HG02938 (cell line): ENCODE measurements at regions not wholly inside any gene's neighbourhood (a gene's known extent, or its start where the extent isn't known, plus 50 kb on each side); places are given as distances from the start of the nearest gene placed in this dataset.

Experiments used
- ATAC-seq: cut with Tn5 transposase; IDR thresholded peaks from one replicate; pipeline ENCODE4 v1.9.1; 2021; ENCODE audit warnings: mild to moderate bottlenecking, moderate library complexity; ENCODE audit not compliant: unreplicated experiment

- no peak for ATAC-seq
These were observed 254.3 kb upstream of the TNRC6C start for GRCh38 chr17:77704048-77704815.

- no peak for ATAC-seq
These were observed 251.6 kb upstream of the TNRC6C start for GRCh38 chr17:77706938-77707337.

- ATAC-seq = no peak
These were observed 251.0 kb upstream of the TNRC6C start for GRCh38 chr17:77707546-77707945.

- no peak for ATAC-seq
These were observed 250.5 kb upstream of the TNRC6C start for GRCh38 chr17:77708049-77708448.

- no peak for ATAC-seq
These were observed 249.6 kb upstream of the TNRC6C start for GRCh38 chr17:77708936-77709335.

GRCh38 chr17:77709594-77709993 lies 248.9 kb upstream of the TNRC6C start:
- ATAC-seq = no peak

GRCh38 chr17:77712578-77712977 lies 245.9 kb upstream of the TNRC6C start:
- no peak for ATAC-seq

GRCh38 chr17:77716289-77716926 lies 242.1 kb upstream of the TNRC6C start:
- no peak for ATAC-seq

GRCh38 chr17:77717941-77718668 lies 240.4 kb upstream of the TNRC6C start:
- no peak for ATAC-seq

- ATAC-seq = no peak
These were observed 239.9 kb upstream of the TNRC6C start for GRCh38 chr17:77718669-77718961.

GRCh38 chr17:77719806-77720205 lies 238.7 kb upstream of the TNRC6C start:
- ATAC-seq = no peak

GRCh38 chr17:77720946-77721845 lies 237.3 kb upstream of the TNRC6C start:
- no peak for ATAC-seq

GRCh38 chr17:77721846-77722160 lies 236.7 kb upstream of the TNRC6C start:
- no peak for ATAC-seq

GRCh38 chr17:77722366-77722765 lies 236.1 kb upstream of the TNRC6C start:
- ATAC-seq = no peak

GRCh38 chr17:77723071-77723908 lies 235.2 kb upstream of the TNRC6C start:
- ATAC-seq = no peak

GRCh38 chr17:77723909-77724875 lies 234.3 kb upstream of the TNRC6C start:
- no peak for ATAC-seq

GRCh38 chr17:77724876-77725615 lies 233.5 kb upstream of the TNRC6C start:
- ATAC-seq = no peak

- ATAC-seq = no peak
These were observed 232.7 kb upstream of the TNRC6C start for GRCh38 chr17:77725846-77726245.
